ENCODE measurements at regions not wholly inside any gene's neighbourhood (a gene's known extent, or its start where the extent isn't known, plus 50 kb on each side); places are given as distances from the start of the nearest gene placed in this dataset.

DNA sequence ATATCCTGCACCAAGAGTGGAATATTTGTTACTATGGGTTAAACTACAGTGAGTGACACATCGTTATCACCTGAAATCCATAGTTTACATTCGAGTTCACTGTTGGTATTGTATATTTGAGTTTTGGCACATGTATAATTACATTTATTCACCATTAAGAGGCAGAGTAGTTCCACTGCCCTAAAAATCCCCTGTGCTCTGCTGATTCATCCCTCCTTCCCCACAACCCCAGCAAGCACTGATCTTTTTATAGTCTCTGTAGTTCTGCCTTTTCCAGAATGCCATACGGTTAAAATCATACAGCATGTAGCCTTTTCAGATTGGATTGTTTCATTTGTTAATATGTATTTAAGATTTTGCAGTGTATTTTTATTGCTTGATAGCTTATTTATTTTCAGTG lies 495.2 kb downstream of the DIRAS2 start:
- TF ChIP-seq EZH2 (IDR thresholded peaks at IDR 0.05) (no peak), POLR2AphosphoS5 (IDR thresholded peaks at IDR 0.05; ENCODE audit: low read depth, low read length) (no peak), JUND (IDR thresholded peaks at IDR 0.05) (no peak), SIN3A (IDR thresholded peaks at IDR 0.05; ENCODE audit: low read depth) (no peak), CEBPB (IDR thresholded peaks at IDR 0.05; ENCODE audit: low read depth) (no peak), POLR2A (IDR thresholded peaks at IDR 0.05; ENCODE audit: borderline replicate concordance, extremely low read depth, insufficient read depth, insufficient read length) (no peak), CBX3 (IDR thresholded peaks at IDR 0.05; ENCODE audit: low read depth) (no peak), ZNF274 (IDR thresholded peaks at IDR 0.05; ENCODE audit: low read depth, low read length) (no peak)
- TF ChIP-seq, protein P1, sequence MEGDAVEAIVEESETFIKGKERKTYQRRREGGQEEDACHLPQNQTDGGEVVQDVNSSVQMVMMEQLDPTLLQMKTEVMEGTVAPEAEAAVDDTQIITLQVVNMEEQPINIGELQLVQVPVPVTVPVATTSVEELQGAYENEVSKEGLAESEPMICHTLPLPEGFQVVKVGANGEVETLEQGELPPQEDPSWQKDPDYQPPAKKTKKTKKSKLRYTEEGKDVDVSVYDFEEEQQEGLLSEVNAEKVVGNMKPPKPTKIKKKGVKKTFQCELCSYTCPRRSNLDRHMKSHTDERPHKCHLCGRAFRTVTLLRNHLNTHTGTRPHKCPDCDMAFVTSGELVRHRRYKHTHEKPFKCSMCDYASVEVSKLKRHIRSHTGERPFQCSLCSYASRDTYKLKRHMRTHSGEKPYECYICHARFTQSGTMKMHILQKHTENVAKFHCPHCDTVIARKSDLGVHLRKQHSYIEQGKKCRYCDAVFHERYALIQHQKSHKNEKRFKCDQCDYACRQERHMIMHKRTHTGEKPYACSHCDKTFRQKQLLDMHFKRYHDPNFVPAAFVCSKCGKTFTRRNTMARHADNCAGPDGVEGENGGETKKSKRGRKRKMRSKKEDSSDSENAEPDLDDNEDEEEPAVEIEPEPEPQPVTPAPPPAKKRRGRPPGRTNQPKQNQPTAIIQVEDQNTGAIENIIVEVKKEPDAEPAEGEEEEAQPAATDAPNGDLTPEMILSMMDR (IDR thresholded peaks at IDR 0.05 in 2 of 3, conservative IDR thresholded peaks at IDR 0.05 in 1 of 3; ENCODE audit: borderline replicate concordance in 1 of 3, insufficient read depth in 1 of 3, low read depth in 2 of 3, low read length in 2 of 3): no peak
- no peak for DNase-seq (ENCODE audit: low read depth, low spot score)
- H3K79me2 ChIP-seq (ENCODE audit: insufficient read depth, low read length): no peaks in the 10 kb centered on the region
- ChIA-PET POLR2A (no interaction called here), CTCF (no interaction called here), RAD21 (ENCODE audit: low non-redundant PET in 1 of 2, low total read pairs in 2 of 2, uncharacterized antibody in 2 of 2, unreplicated experiment in 2 of 2) (interaction anchor here in 1 of 2 experiments (0.7 kb wide), 1 partner anchor 17 kb away, joined by 3 read pairs; no protein-coding TSS in a partner anchor)
- H3K9me3 ChIP-seq (ENCODE audit: control insufficient read depth in 1 of 2, insufficient read depth in 1 of 2, low read depth in 1 of 2, low read length in 2 of 2): no peaks in the 10 kb centered on the region
- H3K36me3 ChIP-seq (ENCODE audit: control insufficient read depth in 1 of 2, insufficient read depth in 2 of 2, low read length in 2 of 2): no peaks in the 10 kb centered on the region
- no peaks in the 10 kb centered on the region for H4K20me1 ChIP-seq (ENCODE audit: insufficient read depth)
- no peak overlapping the region for H3K4me3 ChIP-seq (replicated peaks in 1 of 2; ENCODE audit: low read depth in 1 of 2, low read length in 2 of 2)
- BruUV-seq (replicated peaks): no TSS peak
- no peaks in the 10 kb centered on the region for H3K9me2 ChIP-seq (ENCODE audit: insufficient read depth)
- no peak for ATAC-seq
- H2AFZ ChIP-seq (ENCODE audit: low read depth, low read length, poor library complexity, severe bottlenecking): no peak overlapping the region
- no peak overlapping the region for H3K27ac ChIP-seq (ENCODE audit: low read depth, low read length)
- no peak overlapping the region for H3K4me2 ChIP-seq (ENCODE audit: low read length)
- intact Hi-C loops (cut with micrococcal nuclease): loop anchor here (10.0 kb wide), 2 partner anchors 607 to 727 kb away; no protein-coding TSS in a partner anchor
- H3K27me3 ChIP-seq (ENCODE audit: insufficient read depth, low read length): no peaks in the 10 kb centered on the region
- H3K4me1 ChIP-seq (ENCODE audit: control insufficient read depth in 1 of 2, insufficient read depth in 2 of 2, low read length in 2 of 2): no peaks in the 10 kb centered on the region
- no peak overlapping the region for H3K9ac ChIP-seq (ENCODE audit: low read length)

DNA sequence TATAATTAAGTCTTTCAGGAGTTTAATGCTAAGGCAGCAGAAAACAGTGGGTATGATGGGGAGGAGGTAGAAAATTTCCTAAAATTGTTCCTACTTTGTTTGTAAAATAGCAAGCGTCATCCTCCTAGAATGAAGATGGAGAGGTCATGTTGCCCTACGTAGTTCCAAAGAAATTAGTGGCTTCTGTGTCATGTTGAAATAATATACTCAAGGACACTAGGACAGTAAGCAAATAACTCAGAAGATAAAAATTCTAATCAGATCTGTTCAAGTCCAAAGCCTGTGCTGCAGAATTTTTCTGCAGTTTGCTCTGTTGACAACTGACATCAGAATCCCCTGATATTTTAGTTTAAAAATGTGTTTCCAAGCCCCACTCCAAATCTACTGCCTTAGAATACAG lies 486.3 kb downstream of the DIRAS2 start:
- H3K9me2 ChIP-seq (ENCODE audit: insufficient read depth): no peaks in the 10 kb centered on the region
- no peak overlapping the region for H3K9ac ChIP-seq (ENCODE audit: low read length)
- H3K36me3 ChIP-seq (ENCODE audit: control insufficient read depth in 1 of 2, insufficient read depth in 2 of 2, low read length in 2 of 2): no peaks in the 10 kb centered on the region
- H3K79me2 ChIP-seq (ENCODE audit: insufficient read depth, low read length): no peaks in the 10 kb centered on the region
- TF ChIP-seq CEBPB (IDR thresholded peaks at IDR 0.05; ENCODE audit: low read depth): no peak
- TF ChIP-seq JUND (IDR thresholded peaks at IDR 0.05): no peak
- TF ChIP-seq SP1 (IDR thresholded peaks at IDR 0.05; ENCODE audit: low read depth): no peak
- no peak for TF ChIP-seq RAD21 (IDR thresholded peaks at IDR 0.05; ENCODE audit: low read depth)
- TF ChIP-seq EGR1 (IDR thresholded peaks at IDR 0.05; ENCODE audit: low read depth): no peak
- TF ChIP-seq, protein P2, sequence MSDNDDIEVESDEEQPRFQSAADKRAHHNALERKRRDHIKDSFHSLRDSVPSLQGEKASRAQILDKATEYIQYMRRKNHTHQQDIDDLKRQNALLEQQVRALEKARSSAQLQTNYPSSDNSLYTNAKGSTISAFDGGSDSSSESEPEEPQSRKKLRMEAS (IDR thresholded peaks at IDR 0.05): no peak
- no peak for TF ChIP-seq SIN3A (IDR thresholded peaks at IDR 0.05; ENCODE audit: low read depth)
- no peak overlapping the region for H3K27ac ChIP-seq (ENCODE audit: low read depth, low read length)
- DNase-seq (ENCODE audit: low read depth, low spot score) (no peak), ATAC-seq (no peak)
- H2AFZ ChIP-seq (ENCODE audit: low read depth, low read length, poor library complexity, severe bottlenecking): no peak overlapping the region
- intact Hi-C loops (cut with micrococcal nuclease): no loop called here
- no peak overlapping the region for H3K4me2 ChIP-seq (ENCODE audit: low read length)
- RAD21 ChIA-PET (ENCODE audit: low non-redundant PET in 1 of 2, low total read pairs in 2 of 2, uncharacterized antibody in 2 of 2, unreplicated experiment in 2 of 2): no interaction called here
- no peak overlapping the region for H3K4me3 ChIP-seq (replicated peaks in 1 of 2; ENCODE audit: low read depth in 1 of 2, low read length in 2 of 2)
- H3K27me3 ChIP-seq (ENCODE audit: insufficient read depth, low read length): no peaks in the 10 kb centered on the region
- no peaks in the 10 kb centered on the region for H3K9me3 ChIP-seq (ENCODE audit: control insufficient read depth in 1 of 2, insufficient read depth in 1 of 2, low read depth in 1 of 2, low read length in 2 of 2)
- H3K4me1 ChIP-seq (ENCODE audit: control insufficient read depth in 1 of 2, insufficient read depth in 2 of 2, low read length in 2 of 2): no peaks in the 10 kb centered on the region
- POLR2A ChIA-PET: no interaction called here
- CTCF ChIA-PET: no interaction called here
- BruUV-seq (replicated peaks): no TSS peak
- H4K20me1 ChIP-seq (ENCODE audit: insufficient read depth): no peaks in the 10 kb centered on the region
